Glutamatergic neuron (in vitro differentiated cells): ENCODE measurements at regions not wholly inside any gene's neighbourhood (a gene's known extent, or its start where the extent isn't known, plus 50 kb on each side); places are given as distances from the start of the nearest gene placed in this dataset.

Experiments
- DNase-seq: peaks from one replicate; pipeline ENCODE4 v3.0.0; 2022
- H3K27ac Mint-ChIP-seq: one replicate; pipeline ENCODE4 v1.8.0; 2020; ENCODE audit warnings: mild to moderate bottlenecking, mixed read lengths, inconsistent platforms; ENCODE audit not compliant: unreplicated experiment
- H3K27me3 Mint-ChIP-seq: one replicate; pipeline ENCODE4 v1.8.0; 2020; ENCODE audit warnings: mild to moderate bottlenecking, moderate library complexity, mixed read lengths, inconsistent platforms; ENCODE audit not compliant: unreplicated experiment
- H3K36me3 Mint-ChIP-seq: one replicate; pipeline ENCODE4 v1.8.0; 2020; ENCODE audit warnings: mild to moderate bottlenecking, mixed read lengths, inconsistent platforms; ENCODE audit not compliant: unreplicated experiment
- H3K4me1 Mint-ChIP-seq: one replicate; pipeline ENCODE4 v1.8.0; 2020; ENCODE audit warnings: mild to moderate bottlenecking, low read depth, mixed read lengths, inconsistent platforms; ENCODE audit not compliant: unreplicated experiment
- H3K4me3 Mint-ChIP-seq: one replicate; pipeline ENCODE4 v1.8.0; 2020; ENCODE audit warnings: mild to moderate bottlenecking, mixed read lengths, inconsistent platforms; ENCODE audit not compliant: unreplicated experiment
- H3K9me3 Mint-ChIP-seq: one replicate; pipeline ENCODE4 v1.8.0; 2020; ENCODE audit warnings: mild to moderate bottlenecking, moderate library complexity, mixed read lengths, inconsistent platforms; ENCODE audit not compliant: unreplicated experiment
- TF ChIP-seq, protein P1 (sequence below): fragments of 200-600 bp; sonication (generic); IDR thresholded peaks from one replicate; pipeline ENCODE4 v1.5.0; 2021; ENCODE audit not compliant: partially characterized antibody, unreplicated experiment

DNA sequence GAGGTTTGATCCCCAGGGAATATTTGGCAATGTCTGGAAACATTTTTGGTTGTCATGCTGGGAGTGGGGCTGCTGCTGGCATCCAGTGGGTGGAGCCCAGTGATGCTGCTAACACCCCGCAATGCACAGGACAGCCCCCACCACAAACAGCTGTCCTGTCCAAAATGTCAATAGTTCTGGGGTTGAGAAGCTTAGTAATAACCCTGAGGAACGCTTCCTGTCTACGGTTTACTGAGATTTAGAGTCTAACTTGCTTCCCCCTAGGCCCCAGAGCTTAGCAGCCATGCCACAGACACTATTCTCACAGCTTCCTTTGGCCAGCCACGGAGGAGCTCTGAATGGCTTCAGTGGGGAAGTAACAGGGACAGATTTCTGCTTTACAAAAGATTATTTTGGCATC, 66.5 kb downstream of the MSX2 start:
- no peak for DNase-seq
- Mint-ChIP-seq H3K4me3 (no peak overlapping the region), H3K36me3 (no peaks in the 10 kb centered on the region), H3K4me1 (no peaks in the 10 kb centered on the region), H3K9me3 (no peaks in the 10 kb centered on the region), H3K27ac (no peak overlapping the region), H3K27me3 (no peaks in the 10 kb centered on the region)
- TF ChIP-seq, protein P1, sequence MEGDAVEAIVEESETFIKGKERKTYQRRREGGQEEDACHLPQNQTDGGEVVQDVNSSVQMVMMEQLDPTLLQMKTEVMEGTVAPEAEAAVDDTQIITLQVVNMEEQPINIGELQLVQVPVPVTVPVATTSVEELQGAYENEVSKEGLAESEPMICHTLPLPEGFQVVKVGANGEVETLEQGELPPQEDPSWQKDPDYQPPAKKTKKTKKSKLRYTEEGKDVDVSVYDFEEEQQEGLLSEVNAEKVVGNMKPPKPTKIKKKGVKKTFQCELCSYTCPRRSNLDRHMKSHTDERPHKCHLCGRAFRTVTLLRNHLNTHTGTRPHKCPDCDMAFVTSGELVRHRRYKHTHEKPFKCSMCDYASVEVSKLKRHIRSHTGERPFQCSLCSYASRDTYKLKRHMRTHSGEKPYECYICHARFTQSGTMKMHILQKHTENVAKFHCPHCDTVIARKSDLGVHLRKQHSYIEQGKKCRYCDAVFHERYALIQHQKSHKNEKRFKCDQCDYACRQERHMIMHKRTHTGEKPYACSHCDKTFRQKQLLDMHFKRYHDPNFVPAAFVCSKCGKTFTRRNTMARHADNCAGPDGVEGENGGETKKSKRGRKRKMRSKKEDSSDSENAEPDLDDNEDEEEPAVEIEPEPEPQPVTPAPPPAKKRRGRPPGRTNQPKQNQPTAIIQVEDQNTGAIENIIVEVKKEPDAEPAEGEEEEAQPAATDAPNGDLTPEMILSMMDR = no peak

DNA sequence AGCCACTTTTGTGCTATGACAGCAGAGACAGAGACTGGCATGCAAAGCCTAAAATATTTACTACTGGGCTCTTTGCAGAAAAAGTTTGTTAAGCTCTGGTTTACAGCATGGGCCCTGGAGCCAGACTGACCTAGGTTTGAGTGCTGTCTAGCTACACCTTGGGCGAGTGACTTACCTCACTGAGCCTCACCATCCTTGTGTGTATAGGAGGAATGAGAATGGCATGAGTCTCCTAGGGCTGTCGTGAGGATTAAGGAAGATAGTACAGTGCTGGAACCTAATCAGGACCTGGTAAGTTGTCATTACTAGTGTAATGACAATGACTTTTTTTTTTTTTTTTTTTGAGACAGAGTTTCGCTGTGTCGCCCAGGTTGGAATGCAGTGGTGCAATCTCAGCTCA, 65.2 kb downstream of the MSX2 start:
- no peaks in the 10 kb centered on the region for H3K9me3 Mint-ChIP-seq
- H3K4me1 Mint-ChIP-seq = no peaks in the 10 kb centered on the region
- H3K36me3 Mint-ChIP-seq = no peaks in the 10 kb centered on the region
- no peak overlapping the region for H3K4me3 Mint-ChIP-seq
- no peak overlapping the region for H3K27ac Mint-ChIP-seq
- no peak for DNase-seq
- TF ChIP-seq, protein P1 = no peak
- H3K27me3 Mint-ChIP-seq = no peaks in the 10 kb centered on the region

- Mint-ChIP-seq H3K9me3 (no peaks in the 10 kb centered on the region), H3K27ac (no peak overlapping the region), H3K27me3 (no peaks in the 10 kb centered on the region), H3K36me3 (no peaks in the 10 kb centered on the region), H3K4me3 (no peak overlapping the region), H3K4me1 (no peaks in the 10 kb centered on the region)
- TF ChIP-seq, protein P1 = no peak
- no peak for DNase-seq
These were observed 60.8 kb downstream of the MSX2 start for GRCh38 chr5:174785120-174785680.
